HG02885 (cell line): ENCODE measurements at regions not wholly inside any gene's neighbourhood (a gene's known extent, or its start where the extent isn't known, plus 50 kb on each side); places are given as distances from the start of the nearest gene placed in this dataset.

ENCODE experiments used
- ATAC-seq: cut with Tn5 transposase; IDR thresholded peaks from one replicate; pipeline ENCODE4 v1.9.1; 2021; ENCODE audit warnings: mild to moderate bottlenecking; ENCODE audit not compliant: unreplicated experiment, poor library complexity

- ATAC-seq: no peak
Observed at GRCh38 chr5:51732304-51732703, 349.1 kb downstream of the ISL1 start.

GRCh38 chr5:51734677-51735076 is 351.4 kb downstream of the ISL1 start:
- no peak for ATAC-seq

DNA sequence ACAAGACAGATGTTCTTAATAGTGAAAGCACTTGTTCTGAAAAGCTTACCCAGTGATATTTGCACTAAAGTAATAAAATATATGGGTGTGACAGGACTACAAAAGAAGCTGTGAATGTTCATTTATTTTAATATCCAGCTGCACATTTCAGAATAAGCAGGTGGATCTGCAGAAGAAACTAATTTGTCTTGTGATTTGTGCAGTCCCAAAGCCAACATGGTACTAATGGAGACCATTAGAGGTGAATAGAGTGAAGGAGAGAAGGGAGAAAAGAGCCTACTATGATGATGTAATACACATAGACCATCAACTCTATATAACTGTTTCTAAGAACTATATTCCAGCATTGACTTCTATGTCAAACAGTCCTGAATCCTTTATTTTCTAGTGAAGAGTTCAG is 362.8 kb downstream of the ISL1 start:
- ATAC-seq: no peak

- ATAC-seq: no peak
Observed at GRCh38 chr5:51748647-51749046, 365.4 kb downstream of the ISL1 start.
